ENCODE measurements at regions not wholly inside any gene's neighbourhood (a gene's known extent, or its start where the extent isn't known, plus 50 kb on each side); places are given as distances from the start of the nearest gene placed in this dataset.

DNA sequence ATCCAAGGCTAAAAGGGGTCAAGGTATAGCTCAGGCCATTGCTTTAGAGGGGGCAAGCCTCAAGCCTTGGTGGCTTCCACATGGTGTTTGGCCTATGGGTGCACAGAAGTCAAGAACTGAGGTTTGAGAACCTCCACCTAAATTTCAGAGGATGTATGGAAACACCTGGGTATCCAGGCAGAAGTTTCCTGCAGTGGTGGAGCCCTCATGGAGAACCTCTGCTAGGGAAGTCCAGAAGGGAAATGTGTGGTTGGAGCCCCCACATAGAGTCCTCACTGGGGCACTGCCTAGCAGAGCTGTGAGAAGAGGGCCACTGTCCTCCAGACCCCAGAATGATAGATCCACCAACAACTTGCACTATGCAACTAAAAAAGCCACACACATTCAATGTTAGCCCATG is 678.7 kb upstream of the ADGRB3 start:
- TF ChIP-seq, protein P1, sequence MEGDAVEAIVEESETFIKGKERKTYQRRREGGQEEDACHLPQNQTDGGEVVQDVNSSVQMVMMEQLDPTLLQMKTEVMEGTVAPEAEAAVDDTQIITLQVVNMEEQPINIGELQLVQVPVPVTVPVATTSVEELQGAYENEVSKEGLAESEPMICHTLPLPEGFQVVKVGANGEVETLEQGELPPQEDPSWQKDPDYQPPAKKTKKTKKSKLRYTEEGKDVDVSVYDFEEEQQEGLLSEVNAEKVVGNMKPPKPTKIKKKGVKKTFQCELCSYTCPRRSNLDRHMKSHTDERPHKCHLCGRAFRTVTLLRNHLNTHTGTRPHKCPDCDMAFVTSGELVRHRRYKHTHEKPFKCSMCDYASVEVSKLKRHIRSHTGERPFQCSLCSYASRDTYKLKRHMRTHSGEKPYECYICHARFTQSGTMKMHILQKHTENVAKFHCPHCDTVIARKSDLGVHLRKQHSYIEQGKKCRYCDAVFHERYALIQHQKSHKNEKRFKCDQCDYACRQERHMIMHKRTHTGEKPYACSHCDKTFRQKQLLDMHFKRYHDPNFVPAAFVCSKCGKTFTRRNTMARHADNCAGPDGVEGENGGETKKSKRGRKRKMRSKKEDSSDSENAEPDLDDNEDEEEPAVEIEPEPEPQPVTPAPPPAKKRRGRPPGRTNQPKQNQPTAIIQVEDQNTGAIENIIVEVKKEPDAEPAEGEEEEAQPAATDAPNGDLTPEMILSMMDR (IDR thresholded peaks at IDR 0.05; ENCODE audit: borderline replicate concordance, extremely low read depth, low read length, poor library complexity, severe bottlenecking), result no peak
- TF ChIP-seq EZH2 (IDR thresholded peaks at IDR 0.05; ENCODE audit: borderline replicate concordance, low read depth, low read length, severe bottlenecking), result no peak
